ENCODE measurements at regions not wholly inside any gene's neighbourhood (a gene's known extent, or its start where the extent isn't known, plus 50 kb on each side); places are given as distances from the start of the nearest gene placed in this dataset.
A peak's percentile ranks its signal among the peaks of the same experiment; 100 is the strongest.
"Not testable (repeated sequence)": the region's sequence is repeated elsewhere in the genome, so short reads cannot be mapped to it uniquely, and the experiment has no call there.

GRCh38 chr17:72452286-72453173 is 331.7 kb downstream of the SOX9 start:
- DNase-seq (ENCODE audit: low spot score): no peak

- DNase-seq (ENCODE audit: low spot score): no peak
Measured at GRCh38 chr17:72454342-72454741, 333.5 kb downstream of the SOX9 start.

- no peak for DNase-seq (ENCODE audit: low spot score)
Measured at GRCh38 chr17:72455562-72455961, 334.7 kb downstream of the SOX9 start.

- peak; percentile 58 for DNase-seq (ENCODE audit: low spot score)
Measured at GRCh38 chr17:72456075-72456474, 335.3 kb downstream of the SOX9 start.

GRCh38 chr17:72457712-72458111 is 336.9 kb downstream of the SOX9 start:
- DNase-seq (ENCODE audit: low spot score): no peak

GRCh38 chr17:72458301-72458700 is 337.5 kb downstream of the SOX9 start:
- no peak for DNase-seq (ENCODE audit: low spot score)

- DNase-seq (ENCODE audit: low spot score): no peak
Measured at GRCh38 chr17:72460711-72461110, 339.9 kb downstream of the SOX9 start.

GRCh38 chr17:72461757-72462156 is 340.9 kb downstream of the SOX9 start:
- no peak for DNase-seq (ENCODE audit: low spot score)

GRCh38 chr17:72462407-72462806 is 341.6 kb downstream of the SOX9 start:
- no peak for DNase-seq (ENCODE audit: low spot score)

GRCh38 chr17:72462814-72463213 is 342.0 kb downstream of the SOX9 start:
- no peak for DNase-seq (ENCODE audit: low spot score)

GRCh38 chr17:72463287-72464102 is 342.7 kb downstream of the SOX9 start:
- no peak for DNase-seq (ENCODE audit: low spot score)

GRCh38 chr17:72464221-72464620 is 343.4 kb downstream of the SOX9 start:
- not testable (repeated sequence) for DNase-seq (ENCODE audit: low spot score)

GRCh38 chr17:72465191-72466024 is 344.6 kb downstream of the SOX9 start:
- peak; percentile 70 for DNase-seq (ENCODE audit: low spot score)

- DNase-seq (ENCODE audit: low spot score): peak; percentile 37
Measured at GRCh38 chr17:72466199-72466598, 345.4 kb downstream of the SOX9 start.

- DNase-seq (ENCODE audit: low spot score): no peak
Measured at GRCh38 chr17:72466606-72467005, 345.8 kb downstream of the SOX9 start.

GRCh38 chr17:72467841-72468653 is 347.2 kb downstream of the SOX9 start:
- DNase-seq (ENCODE audit: low spot score): no peak

GRCh38 chr17:72468841-72469240 is 348.0 kb downstream of the SOX9 start:
- DNase-seq (ENCODE audit: low spot score): no peak

- DNase-seq (ENCODE audit: low spot score): no peak
Measured at GRCh38 chr17:72470121-72470705, 349.4 kb downstream of the SOX9 start.

- DNase-seq (ENCODE audit: low spot score): no peak
Measured at GRCh38 chr17:72470734-72471133, 349.9 kb downstream of the SOX9 start.

GRCh38 chr17:72471296-72471695 is 350.5 kb downstream of the SOX9 start:
- no peak for DNase-seq (ENCODE audit: low spot score)

GRCh38 chr17:72472106-72472505 is 351.3 kb downstream of the SOX9 start:
- DNase-seq (ENCODE audit: low spot score): no peak

Measured in hepatic stellate cell (primary cell).